SK-N-MC (cell line): ENCODE measurements at regions not wholly inside any gene's neighbourhood (a gene's known extent, or its start where the extent isn't known, plus 50 kb on each side); places are given as distances from the start of the nearest gene placed in this dataset.
"Not testable (repeated sequence)": the region's sequence is repeated elsewhere in the genome, so short reads cannot be mapped to it uniquely, and the experiment has no call there.

ENCODE experiments used
- DNase-seq: peaks from one replicate; pipeline ENCODE4 v3.0.0-alpha.2; 2011; ENCODE audit warnings: low read depth, low spot score
- H3K27ac ChIP-seq: fragments of 200-600 bp; sonication (generic); 2 replicates; pipeline ENCODE4 v1.5.1; 2016; ENCODE audit warnings: mixed run types
- H3K36me3 ChIP-seq: fragments of 200-600 bp; sonication (generic); 2 replicates; pipeline ENCODE4 v1.6.1; 2017; ENCODE audit warnings: antibody characterized with exemption, low read length, mixed read lengths; ENCODE audit not compliant: insufficient read depth
- H3K4me3 ChIP-seq: fragments of 200-600 bp; sonication (generic); 2 replicates; pipeline ENCODE4 v1.5.1; 2016
- H3K9ac ChIP-seq: fragments of 200-600 bp; sonication (generic); 2 replicates; pipeline ENCODE4 v1.8.0; 2017; ENCODE audit warnings: mixed run types, mixed read lengths; ENCODE audit not compliant: insufficient read length
- H3K9me3 ChIP-seq: fragments of 200-600 bp; sonication (generic); 2 replicates; pipeline ENCODE4 v1.6.1; 2017; ENCODE audit warnings: low read depth, mild to moderate bottlenecking, antibody characterized with exemption, low read length, moderate library complexity, mixed read lengths
- EZH2 ChIP-seq: fragments of 200-600 bp; sonication (generic); IDR thresholded peaks from one replicate; pipeline ENCODE4 v1.6.1; 2017; ENCODE audit warnings: antibody characterized with exemption
- FOXP2 ChIP-seq: optimal IDR thresholded peaks from 2 replicates; pipeline ENCODE3; 2011; ENCODE audit warnings: mild to moderate bottlenecking, moderate library complexity; ENCODE audit not compliant: insufficient read depth; ENCODE audit errors: extremely low read length, control extremely low read depth
- POLR2AphosphoS5 ChIP-seq: IDR thresholded peaks from 2 replicates; pipeline ENCODE4 v1.6.1; 2012; ENCODE audit warnings: mild to moderate bottlenecking, low read depth, low read length, borderline replicate concordance

GRCh38 chr6:62968834-62969233 is 242.4 kb upstream of the FKBP1C start:
- no peaks in the 10 kb centered on the region for H3K9me3 ChIP-seq

DNA sequence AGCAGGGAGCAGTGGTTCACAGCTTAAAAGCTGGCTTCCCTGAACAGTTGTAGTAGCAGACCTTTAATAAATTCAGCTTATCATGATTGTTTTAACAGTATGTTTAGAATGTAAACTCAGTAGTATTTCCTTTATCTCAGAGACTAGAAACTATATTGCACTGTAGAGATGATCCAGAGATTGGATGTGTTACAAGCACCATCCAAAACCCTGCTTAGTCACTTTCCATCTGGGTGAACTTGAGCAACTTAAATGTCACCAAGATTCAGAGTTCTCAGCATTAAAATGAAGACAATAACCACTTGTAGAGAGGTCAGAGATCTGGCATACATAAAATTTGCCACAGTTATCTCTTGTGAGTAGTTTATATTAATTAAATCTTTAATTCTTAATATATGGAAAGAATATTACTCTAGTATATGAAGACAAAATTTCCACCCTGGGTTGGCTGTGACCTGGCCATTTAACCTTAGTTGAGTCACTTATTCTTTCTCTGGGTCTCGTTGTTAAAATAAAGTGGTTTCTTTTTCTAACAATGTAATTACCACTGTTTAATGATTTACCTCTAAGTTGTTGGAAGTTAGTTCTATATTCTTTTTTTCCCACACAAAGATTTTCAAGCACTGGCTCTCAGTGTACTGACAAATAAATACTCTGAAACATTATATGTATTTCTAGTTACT is 239.2 kb upstream of the FKBP1C start:
- DNase-seq = no peak
- no peak for TF ChIP-seq EZH2
- TF ChIP-seq FOXP2 = no peak
- no peak for TF ChIP-seq POLR2AphosphoS5
- H3K27ac ChIP-seq = no peak overlapping the region

More at GRCh38 chr6:62968834-62969233, 242.4 kb upstream of the FKBP1C start:
- no peak overlapping the region for H3K4me3 ChIP-seq
- no peak overlapping the region for H3K27ac ChIP-seq
- H3K9ac ChIP-seq = no peak overlapping the region
- TF ChIP-seq FOXP2 (no peak), EZH2 (no peak), POLR2AphosphoS5 (no peak)
- no peak for DNase-seq
- H3K36me3 ChIP-seq = no peaks in the 10 kb centered on the region

GRCh38 chr6:62974452-62974851 is 236.8 kb upstream of the FKBP1C start:
- TF ChIP-seq EZH2 = no peak
- TF ChIP-seq FOXP2 = no peak
- TF ChIP-seq POLR2AphosphoS5 = no peak
- Histone ChIP-seq H3K4me3 (no peak overlapping the region), H3K27ac (no peak overlapping the region), H3K9ac (no peak overlapping the region), H3K9me3 (no peaks in the 10 kb centered on the region), H3K36me3 (no peaks in the 10 kb centered on the region)
- DNase-seq = no peak

More for the DNA sequence above, 239.2 kb upstream of the FKBP1C start:
- Histone ChIP-seq H3K4me3 (no peak overlapping the region), H3K9ac (no peak overlapping the region), H3K9me3 (no peaks in the 10 kb centered on the region), H3K36me3 (no peaks in the 10 kb centered on the region)

DNA sequence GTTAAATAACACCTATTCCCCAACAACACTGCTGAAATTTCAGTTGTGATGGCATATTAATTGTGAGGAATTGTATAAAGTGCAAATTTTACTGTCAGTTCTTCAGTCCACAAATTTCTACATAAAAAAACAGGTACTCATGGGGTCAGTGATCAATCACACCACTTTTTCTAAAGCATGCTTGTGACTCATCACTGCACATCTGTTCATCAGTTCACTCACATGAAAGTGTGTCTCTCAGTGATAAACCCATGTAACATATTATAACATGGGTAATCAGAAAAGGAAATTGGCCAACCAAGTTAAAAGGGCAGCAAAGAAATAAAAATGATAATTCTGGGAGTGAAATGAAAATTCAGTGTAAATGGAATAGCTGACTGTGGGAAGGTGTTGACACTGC is 234.7 kb upstream of the FKBP1C start:
- H3K9me3 ChIP-seq = no peaks in the 10 kb centered on the region
- no peaks in the 10 kb centered on the region for H3K36me3 ChIP-seq
- no peak overlapping the region for H3K27ac ChIP-seq
- DNase-seq = no peak
- TF ChIP-seq POLR2AphosphoS5 (no peak), FOXP2 (no peak), EZH2 (no peak)
- no peak overlapping the region for H3K4me3 ChIP-seq
- H3K9ac ChIP-seq = no peak overlapping the region

GRCh38 chr6:62978920-62979319 is 232.3 kb upstream of the FKBP1C start:
- no peak for DNase-seq
- Histone ChIP-seq H3K4me3 (no peak overlapping the region), H3K9me3 (no peaks in the 10 kb centered on the region), H3K9ac (no peak overlapping the region), H3K27ac (no peak overlapping the region), H3K36me3 (no peaks in the 10 kb centered on the region)
- TF ChIP-seq POLR2AphosphoS5 (no peak), FOXP2 (no peak)

GRCh38 chr6:62980093-62980492 is 231.2 kb upstream of the FKBP1C start:
- Histone ChIP-seq H3K9me3 (no peaks in the 10 kb centered on the region), H3K27ac (no peak overlapping the region), H3K36me3 (no peaks in the 10 kb centered on the region), H3K4me3 (no peak overlapping the region), H3K9ac (no peak overlapping the region)
- TF ChIP-seq FOXP2 (no peak), EZH2 (no peak), POLR2AphosphoS5 (no peak)
- DNase-seq = no peak

DNA sequence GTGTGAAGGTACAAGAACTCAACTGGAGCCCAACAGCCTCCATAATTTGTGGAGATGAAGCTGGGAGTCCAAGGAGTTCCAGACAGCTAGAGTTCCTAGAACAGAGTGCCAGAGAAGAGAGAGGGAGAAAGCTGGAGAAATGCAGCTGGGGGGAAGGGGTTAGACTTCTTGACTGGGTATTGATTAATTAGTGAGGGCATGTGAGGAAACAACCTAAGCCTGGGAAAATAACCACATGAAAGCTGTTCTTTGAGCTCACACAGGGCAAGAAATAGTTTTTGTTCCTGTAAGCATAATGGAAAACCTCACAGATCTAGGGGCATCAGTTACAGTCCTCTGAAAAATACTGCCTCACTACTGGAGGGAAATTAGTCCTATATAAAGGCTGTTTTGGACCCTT is 230.5 kb upstream of the FKBP1C start:
- Histone ChIP-seq H3K4me3 (no peak overlapping the region), H3K9me3 (no peaks in the 10 kb centered on the region), H3K9ac (no peak overlapping the region), H3K27ac (no peak overlapping the region), H3K36me3 (no peaks in the 10 kb centered on the region)
- no peak for DNase-seq
- TF ChIP-seq POLR2AphosphoS5 = no peak

DNA sequence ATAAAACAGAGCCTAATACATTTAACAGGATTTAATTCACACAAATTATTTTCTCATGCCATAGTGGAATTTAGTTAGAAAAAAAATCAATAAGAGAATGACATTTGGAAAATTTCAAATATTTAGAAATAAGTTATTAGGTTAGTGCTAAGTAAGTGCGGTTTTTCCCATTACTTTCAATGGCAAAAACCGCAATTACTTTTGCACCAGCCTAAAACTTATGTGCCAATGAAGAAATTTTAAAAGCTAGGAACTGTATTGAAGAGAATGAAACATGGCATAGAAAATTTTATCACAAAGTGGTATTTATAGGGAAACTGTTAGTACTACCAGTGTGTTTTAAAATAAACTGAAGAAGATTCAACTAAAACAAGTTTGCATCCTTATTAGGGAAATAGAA is 228.3 kb upstream of the FKBP1C start:
- no peak overlapping the region for H3K9ac ChIP-seq
- no peak overlapping the region for H3K27ac ChIP-seq
- DNase-seq = no peak
- H3K36me3 ChIP-seq = no peaks in the 10 kb centered on the region
- H3K9me3 ChIP-seq = no peaks in the 10 kb centered on the region
- no peak overlapping the region for H3K4me3 ChIP-seq
- no peak for TF ChIP-seq FOXP2
- no peak for TF ChIP-seq EZH2
- TF ChIP-seq POLR2AphosphoS5 = no peak

GRCh38 chr6:62991696-62992095 is 219.6 kb upstream of the FKBP1C start:
- not testable (repeated sequence) for H3K9me3 ChIP-seq, H3K36me3 ChIP-seq, H3K27ac ChIP-seq, H3K4me3 ChIP-seq, H3K9ac ChIP-seq, DNase-seq

- H3K36me3 ChIP-seq = no peaks in the 10 kb centered on the region
- no peak overlapping the region for H3K27ac ChIP-seq
- no peaks in the 10 kb centered on the region for H3K9me3 ChIP-seq
- TF ChIP-seq POLR2AphosphoS5 (no peak), EZH2 (no peak), FOXP2 (no peak)
- DNase-seq = no peak
- no peak overlapping the region for H3K4me3 ChIP-seq
- no peak overlapping the region for H3K9ac ChIP-seq
Measured at GRCh38 chr6:62993951-62994350, 217.3 kb upstream of the FKBP1C start.
